ENCODE measurements at regions not wholly inside any gene's neighbourhood (a gene's known extent, or its start where the extent isn't known, plus 50 kb on each side); places are given as distances from the start of the nearest gene placed in this dataset.

DNA sequence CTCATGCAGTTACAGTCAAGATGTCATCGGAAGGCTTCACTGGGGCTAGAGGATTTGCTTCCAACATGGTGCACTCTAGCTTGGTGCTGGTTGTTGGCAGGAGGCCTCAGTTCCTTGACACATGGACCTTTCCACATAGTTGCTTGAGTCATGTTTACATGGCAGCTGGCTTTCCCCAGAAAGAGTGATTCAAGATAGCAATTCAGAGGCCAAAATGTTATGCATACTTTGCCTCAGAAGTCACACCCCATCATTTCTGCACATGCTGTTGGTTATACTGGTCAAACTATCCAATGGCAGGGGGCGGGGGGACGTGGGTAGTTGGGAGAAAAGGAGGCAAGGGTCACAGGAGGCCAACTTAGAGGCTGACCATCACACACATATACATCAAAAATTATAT, 58.7 kb downstream of the FOXB1 start:
- Histone ChIP-seq H2AFZ (ENCODE audit: low read length) (no peak overlapping the region), H3K9me3 (ENCODE audit: low read length) (no peaks in the 10 kb centered on the region), H4K20me1 (ENCODE audit: low read length) (no peaks in the 10 kb centered on the region), H3K36me3 (ENCODE audit: low read depth, low read length) (no peaks in the 10 kb centered on the region; the same call in 1 of the 2 replicates), H3K79me2 (ENCODE audit: low read length) (no peaks in the 10 kb centered on the region), H3K4me1 (ENCODE audit: insufficient read depth, low read length) (no peaks in the 10 kb centered on the region), H3K4me3 (ENCODE audit: low read length) (no peak overlapping the region), H3K27me3 (ENCODE audit: low read length) (no peaks in the 10 kb centered on the region), H3K9me2 (replicated peaks; ENCODE audit: low read length) (no peaks in the 10 kb centered on the region), H3F3A (ENCODE audit: low read length, unreplicated experiment) (no peaks in the 10 kb centered on the region), H3K9ac (ENCODE audit: low read length) (no peak overlapping the region), H3K27ac (ENCODE audit: low read length) (no peak overlapping the region), H3K4me2 (ENCODE audit: low read length) (no peak overlapping the region)
- ChIA-PET POLR2A (ENCODE audit: unreplicated experiment) (no interaction called here), CTCF (no interaction called here)
- BruUV-seq (replicated peaks) = no TSS peak
- DNase-seq = no peak
- intact Hi-C loops (cut with micrococcal nuclease) = no loop called here
- TF ChIP-seq EZH2 (IDR thresholded peaks at IDR 0.05; ENCODE audit: low read length, unreplicated experiment) (no peak), EZH2phosphoT487 (IDR thresholded peaks at IDR 0.05; ENCODE audit: borderline replicate concordance, low read length) (no peak)
- TF ChIP-seq, protein P1, sequence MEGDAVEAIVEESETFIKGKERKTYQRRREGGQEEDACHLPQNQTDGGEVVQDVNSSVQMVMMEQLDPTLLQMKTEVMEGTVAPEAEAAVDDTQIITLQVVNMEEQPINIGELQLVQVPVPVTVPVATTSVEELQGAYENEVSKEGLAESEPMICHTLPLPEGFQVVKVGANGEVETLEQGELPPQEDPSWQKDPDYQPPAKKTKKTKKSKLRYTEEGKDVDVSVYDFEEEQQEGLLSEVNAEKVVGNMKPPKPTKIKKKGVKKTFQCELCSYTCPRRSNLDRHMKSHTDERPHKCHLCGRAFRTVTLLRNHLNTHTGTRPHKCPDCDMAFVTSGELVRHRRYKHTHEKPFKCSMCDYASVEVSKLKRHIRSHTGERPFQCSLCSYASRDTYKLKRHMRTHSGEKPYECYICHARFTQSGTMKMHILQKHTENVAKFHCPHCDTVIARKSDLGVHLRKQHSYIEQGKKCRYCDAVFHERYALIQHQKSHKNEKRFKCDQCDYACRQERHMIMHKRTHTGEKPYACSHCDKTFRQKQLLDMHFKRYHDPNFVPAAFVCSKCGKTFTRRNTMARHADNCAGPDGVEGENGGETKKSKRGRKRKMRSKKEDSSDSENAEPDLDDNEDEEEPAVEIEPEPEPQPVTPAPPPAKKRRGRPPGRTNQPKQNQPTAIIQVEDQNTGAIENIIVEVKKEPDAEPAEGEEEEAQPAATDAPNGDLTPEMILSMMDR (conservative IDR thresholded peaks at IDR 0.05; ENCODE audit: low read depth, low read length) = no peak
- ATAC-seq = no peak

DNA sequence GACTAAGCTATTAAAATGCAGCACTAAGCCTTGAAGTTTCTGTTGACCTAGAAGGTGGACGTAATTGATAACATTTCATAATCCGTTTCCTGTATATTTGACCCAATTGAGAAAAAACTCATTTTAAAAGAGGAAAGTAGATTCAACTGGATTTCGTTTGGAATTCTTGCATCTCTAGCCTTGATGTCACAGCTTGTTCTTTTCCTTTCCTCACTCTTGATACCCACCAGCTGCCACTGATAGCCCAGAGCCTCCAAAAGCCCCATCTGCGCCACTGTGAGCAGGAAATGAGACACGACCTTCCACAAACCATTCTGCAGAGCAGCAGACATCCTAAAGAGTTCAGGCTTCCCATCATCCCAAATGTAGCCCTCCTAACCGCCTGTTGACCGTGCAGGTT, 61.8 kb downstream of the FOXB1 start:
- peaks cover 6% of the 10 kb centered on the region; the same call in 1 of the 2 replicates for H3K4me1 ChIP-seq (ENCODE audit: insufficient read depth, low read length)
- POLR2A ChIA-PET (ENCODE audit: unreplicated experiment) = no interaction called here
- DNase-seq (no peak), ATAC-seq (no peak)
- BruUV-seq (replicated peaks) = no TSS peak
- CTCF ChIA-PET = no interaction called here
- H3K9ac ChIP-seq (ENCODE audit: low read length) = no peak overlapping the region
- H3K79me2 ChIP-seq (ENCODE audit: low read length) = no peaks in the 10 kb centered on the region
- no peak overlapping the region for H3K27ac ChIP-seq (ENCODE audit: low read length)
- H3F3A ChIP-seq (ENCODE audit: low read length, unreplicated experiment) = no peaks in the 10 kb centered on the region
- no peak overlapping the region for H3K4me2 ChIP-seq (ENCODE audit: low read length)
- no peaks in the 10 kb centered on the region for H3K27me3 ChIP-seq (ENCODE audit: low read length)
- H2AFZ ChIP-seq (ENCODE audit: low read length) = no peak overlapping the region
- no peaks in the 10 kb centered on the region; the same call in 1 of the 2 replicates for H3K36me3 ChIP-seq (ENCODE audit: low read depth, low read length)
- no peak for TF ChIP-seq EZH2 (IDR thresholded peaks at IDR 0.05; ENCODE audit: low read length, unreplicated experiment)
- TF ChIP-seq, protein P1 (conservative IDR thresholded peaks at IDR 0.05; ENCODE audit: low read depth, low read length) = no peak
- TF ChIP-seq EZH2phosphoT487 (IDR thresholded peaks at IDR 0.05; ENCODE audit: borderline replicate concordance, low read length) = no peak
- H3K9me2 ChIP-seq (replicated peaks; ENCODE audit: low read length) = no peaks in the 10 kb centered on the region
- no peaks in the 10 kb centered on the region for H3K9me3 ChIP-seq (ENCODE audit: low read length)
- no peak overlapping the region for H3K4me3 ChIP-seq (ENCODE audit: low read length)
- intact Hi-C loops (cut with micrococcal nuclease) = no loop called here
- H4K20me1 ChIP-seq (ENCODE audit: low read length) = no peaks in the 10 kb centered on the region

DNA sequence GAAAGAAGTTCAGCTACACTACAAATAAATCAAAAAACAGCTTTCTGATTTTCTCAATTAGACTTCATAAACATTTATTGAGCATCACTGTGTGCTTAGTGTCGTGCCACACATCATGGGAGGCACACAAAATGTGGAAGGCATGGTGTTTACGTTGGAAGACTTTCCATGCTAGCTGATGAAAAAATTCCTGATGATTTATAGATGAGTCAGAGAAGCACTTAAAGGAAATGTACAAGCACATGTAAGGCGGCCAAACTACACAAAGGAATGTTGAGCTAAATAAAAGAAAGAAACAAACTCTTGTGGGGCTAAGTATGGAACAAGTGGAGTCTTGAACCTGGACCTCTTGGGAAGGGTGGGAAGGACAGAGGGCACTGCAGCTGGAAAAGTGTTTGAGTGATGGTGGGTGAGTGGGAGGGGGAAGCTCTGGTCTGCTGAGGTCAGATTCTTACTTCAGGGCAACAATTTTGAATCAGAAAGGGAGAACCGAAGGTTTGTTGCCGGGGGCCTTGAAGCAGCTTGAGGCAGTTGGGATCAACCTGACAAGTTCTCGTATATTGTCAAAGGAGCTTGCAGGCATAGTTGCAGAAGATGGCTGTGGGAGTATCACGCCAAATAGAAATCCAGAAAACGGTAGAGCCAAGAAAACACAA, 66.9 kb downstream of the FOXB1 start:
- BruUV-seq (replicated peaks) = no TSS peak
- Histone ChIP-seq H4K20me1 (ENCODE audit: low read length) (no peaks in the 10 kb centered on the region), H3K36me3 (ENCODE audit: low read depth, low read length) (no peaks in the 10 kb centered on the region), H2AFZ (ENCODE audit: low read length) (peak overlapping the region; percentile 77), H3K79me2 (ENCODE audit: low read length) (no peaks in the 10 kb centered on the region), H3K9me2 (replicated peaks; ENCODE audit: low read length) (no peaks in the 10 kb centered on the region), H3K4me3 (ENCODE audit: low read length) (no peak overlapping the region), H3K4me1 (ENCODE audit: insufficient read depth, low read length) (peaks cover 21% of the 10 kb centered on the region), H3K27me3 (ENCODE audit: low read length) (no peaks in the 10 kb centered on the region), H3K9me3 (ENCODE audit: low read length) (no peaks in the 10 kb centered on the region), H3K9ac (ENCODE audit: low read length) (peak overlapping the region; percentile 41; the same call in 1 of the 2 replicates), H3K27ac (ENCODE audit: low read length) (peak overlapping the region; percentile 67), H3K4me2 (ENCODE audit: low read length) (peak overlapping the region; percentile 47), H3F3A (ENCODE audit: low read length, unreplicated experiment) (no peaks in the 10 kb centered on the region)
- intact Hi-C loops (cut with micrococcal nuclease) = loop anchor here (5.0 to 10.0 kb wide), 2 partner anchors 46 to 56 kb away; no protein-coding TSS in a partner anchor
- peak; percentile 77 for ATAC-seq
- CTCF ChIA-PET = interaction anchor here (0.6 to 1.0 kb wide), 2 partner anchors 8 to 88 kb away, joined by 3 read pairs; no protein-coding TSS in a partner anchor
- peak; percentile 89 for DNase-seq
- TF ChIP-seq, protein P1 (conservative IDR thresholded peaks at IDR 0.05; ENCODE audit: low read depth, low read length) = no peak
- POLR2A ChIA-PET (ENCODE audit: unreplicated experiment) = no interaction called here

All from PC-3 (cell line).